ENCODE measurements at regions not wholly inside any gene's neighbourhood (a gene's known extent, or its start where the extent isn't known, plus 50 kb on each side); places are given as distances from the start of the nearest gene placed in this dataset.
"Not testable (repeated sequence)": the region's sequence is repeated elsewhere in the genome, so short reads cannot be mapped to it uniquely, and the experiment has no call there.

- DNase-seq (ENCODE audit: low read depth), result no peak
These were observed 99.5 kb downstream of the SLC4A3 start for GRCh38 chr2:219726916-219727315.

DNA sequence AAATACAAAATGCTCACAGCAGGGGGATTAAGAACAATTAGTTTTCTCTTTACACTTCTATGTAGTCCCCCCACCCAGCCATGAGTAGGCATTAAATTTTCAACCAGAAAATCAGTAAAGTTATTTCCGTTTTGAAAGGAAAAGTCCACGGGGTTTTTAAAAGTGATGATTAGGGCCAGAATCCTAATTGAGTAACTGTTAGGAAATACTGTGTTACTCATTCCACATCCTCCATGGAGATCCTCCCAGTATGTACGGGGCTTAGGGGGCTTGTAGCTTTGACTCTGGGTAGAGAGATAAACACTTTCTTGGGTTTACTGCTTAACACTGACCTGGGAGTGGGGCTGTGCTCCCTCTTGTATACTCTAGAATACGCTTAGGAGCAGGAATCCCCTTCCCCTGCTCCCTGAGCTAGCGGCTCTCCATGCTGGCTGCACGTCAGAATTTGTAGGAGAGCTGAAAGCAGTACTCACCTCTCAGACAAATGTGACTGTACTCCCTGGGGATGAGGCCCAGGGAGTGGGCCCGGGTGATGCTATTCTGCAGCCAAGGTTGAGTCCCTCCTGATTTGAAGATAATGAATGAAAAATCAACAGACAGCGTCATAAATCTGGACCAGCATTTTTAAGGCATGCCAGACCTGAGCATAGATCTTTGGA is 100.5 kb downstream of the SLC4A3 start:
- no peak for DNase-seq (ENCODE audit: low read depth)

- no peak for DNase-seq (ENCODE audit: low read depth)
These were observed 101.6 kb downstream of the SLC4A3 start for GRCh38 chr2:219728991-219729487.

- DNase-seq (ENCODE audit: low read depth), result no peak
These were observed 103.7 kb downstream of the SLC4A3 start for GRCh38 chr2:219731173-219731572.

DNA sequence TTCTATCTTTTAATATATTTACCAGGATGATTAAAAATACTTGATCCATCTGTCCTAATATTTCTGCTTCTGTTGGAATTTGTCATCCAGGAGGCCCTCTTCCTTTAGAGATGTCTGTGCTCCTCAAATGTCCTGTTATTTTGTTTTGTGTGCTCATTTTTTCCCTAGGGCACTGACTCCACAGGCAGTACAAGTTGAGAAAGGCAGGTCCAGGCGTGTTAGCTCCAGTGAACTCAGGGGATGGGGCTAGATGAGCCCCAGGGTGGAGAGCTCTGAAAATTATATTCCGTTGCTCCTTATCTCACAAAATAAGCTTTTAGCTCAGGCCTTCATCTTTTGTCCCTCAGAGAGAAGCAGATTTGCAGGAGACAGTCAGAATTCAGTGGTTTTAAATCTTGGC is 105.7 kb downstream of the SLC4A3 start:
- DNase-seq (ENCODE audit: low read depth), result no peak

DNA sequence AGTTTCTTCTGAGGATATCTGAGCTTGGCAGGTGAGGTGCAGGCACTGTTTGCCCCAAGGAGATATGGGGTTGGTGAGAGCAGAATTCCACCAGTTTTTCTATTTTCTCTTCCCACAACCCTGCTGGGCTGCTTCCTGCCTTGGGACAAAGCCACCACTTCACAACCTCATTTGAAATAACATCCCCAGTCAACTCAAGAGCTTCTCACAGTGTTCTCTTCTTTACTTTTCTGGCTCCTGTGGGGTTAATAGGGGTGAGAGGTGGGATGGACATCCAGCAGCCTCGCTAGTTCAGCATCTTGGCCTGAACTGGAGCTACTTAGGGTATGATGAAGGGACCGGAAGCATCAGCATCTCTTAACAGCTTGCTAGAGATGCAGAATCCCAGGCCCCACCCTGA is 106.3 kb downstream of the SLC4A3 start:
- DNase-seq (ENCODE audit: low read depth), result no peak

- DNase-seq (ENCODE audit: low read depth), result no peak
These were observed 108.8 kb downstream of the SLC4A3 start for GRCh38 chr2:219736209-219736608.

DNA sequence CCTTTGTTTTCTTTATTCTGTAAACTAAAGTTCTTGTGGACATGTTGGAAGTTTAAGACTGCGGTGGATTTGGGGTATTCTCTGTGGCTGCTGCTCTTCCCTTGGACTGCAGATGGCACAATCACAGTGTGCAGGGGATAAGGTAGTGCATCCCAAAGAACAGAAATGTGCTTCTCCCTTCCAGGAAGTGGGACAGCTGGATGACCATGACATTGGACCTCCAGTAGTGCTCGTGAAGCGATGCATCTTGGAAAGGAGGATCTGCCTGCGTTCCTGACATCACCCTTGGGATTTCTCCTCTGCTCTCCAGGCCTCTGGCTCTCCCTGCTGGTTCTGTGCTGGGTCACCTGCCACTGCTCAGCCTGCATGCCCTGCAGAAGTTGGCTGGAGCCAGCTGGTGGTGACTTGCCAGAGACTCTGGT is 109.9 kb downstream of the SLC4A3 start:
- no peak for DNase-seq (ENCODE audit: low read depth)

- DNase-seq (ENCODE audit: low read depth), result no peak
These were observed 111.6 kb downstream of the SLC4A3 start for GRCh38 chr2:219739066-219739465.

GRCh38 chr2:219739866-219740440 is 112.5 kb downstream of the SLC4A3 start:
- no peak for DNase-seq (ENCODE audit: low read depth)

DNA sequence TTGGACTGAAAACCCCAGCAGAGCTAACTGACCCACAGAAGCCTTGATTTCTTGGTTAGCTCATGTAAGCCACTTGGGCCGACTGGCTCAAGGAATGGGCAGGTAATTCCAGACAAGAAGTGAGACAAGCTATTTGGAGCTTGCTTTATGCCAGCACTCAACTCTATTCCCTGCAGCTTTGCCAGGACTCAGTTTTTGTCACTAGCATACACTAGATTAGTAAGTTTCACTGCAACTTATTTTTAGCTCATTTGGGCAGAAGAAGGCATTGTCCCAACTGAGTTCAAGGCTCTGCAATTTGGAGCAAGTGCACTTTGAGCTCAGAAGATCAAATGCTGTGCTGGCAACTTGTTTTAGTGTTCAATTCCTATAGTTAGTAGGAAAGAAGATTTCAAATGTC is 116.1 kb downstream of the SLC4A3 start:
- DNase-seq (ENCODE audit: low read depth), result no peak

DNA sequence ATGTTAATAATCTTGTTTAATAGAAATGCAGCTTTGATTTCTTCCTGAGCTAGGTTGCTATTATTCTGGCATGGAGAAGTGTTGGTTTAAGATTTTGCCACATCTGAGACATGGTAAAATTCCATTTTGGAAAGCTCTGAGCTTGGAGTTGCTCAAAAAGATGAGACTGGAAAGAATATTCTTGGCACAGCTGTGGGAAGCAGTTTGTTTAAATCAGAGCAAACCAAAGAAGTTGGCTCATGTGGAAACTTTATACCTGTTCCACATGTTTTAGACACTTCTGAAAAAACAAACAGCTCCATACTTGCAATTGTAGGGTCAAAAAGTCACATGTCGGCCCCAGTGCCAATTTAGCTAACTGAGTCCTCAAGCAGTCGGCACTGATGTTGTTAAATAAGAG is 116.6 kb downstream of the SLC4A3 start:
- no peak for DNase-seq (ENCODE audit: low read depth)

DNA sequence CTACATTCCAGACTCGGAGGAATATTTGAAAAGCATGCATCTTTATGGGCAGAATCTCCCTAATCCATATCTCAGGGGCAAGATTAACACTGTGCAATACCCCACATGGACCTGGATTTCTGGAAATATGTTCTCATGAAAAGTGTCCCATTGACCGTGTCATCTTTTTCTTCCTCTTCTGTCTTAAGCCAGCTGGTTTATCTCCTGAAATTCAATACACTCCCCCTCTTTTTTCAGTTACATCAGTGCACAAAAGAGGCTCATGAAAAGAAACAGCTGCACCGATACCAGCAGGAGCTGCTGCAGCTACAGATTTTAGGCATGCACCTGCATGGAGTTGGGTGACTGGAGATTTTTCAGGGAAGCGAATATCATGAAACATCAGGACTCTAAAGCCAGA is 117.2 kb downstream of the SLC4A3 start:
- DNase-seq (ENCODE audit: low read depth), result no peak

DNA sequence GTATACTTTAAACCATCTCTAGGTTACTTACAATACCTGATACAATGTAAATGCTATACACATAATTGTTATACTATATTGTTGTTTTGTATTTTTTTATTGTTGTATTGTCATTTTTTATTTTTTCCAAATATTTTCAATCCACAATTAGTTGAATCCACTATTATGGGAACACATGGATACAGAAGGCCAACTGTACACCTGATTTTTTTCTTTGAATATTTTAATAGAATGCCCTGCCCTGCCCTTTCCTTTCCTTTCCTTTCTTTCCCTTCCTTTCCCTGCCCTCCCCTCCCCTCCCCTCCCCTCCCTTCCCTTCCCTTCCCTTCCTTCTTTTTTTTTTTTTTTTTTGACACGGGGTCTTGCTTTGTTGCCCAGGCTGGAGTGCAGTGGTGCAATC is 120.2 kb downstream of the SLC4A3 start:
- DNase-seq (ENCODE audit: low read depth), result no peak

GRCh38 chr2:219748671-219749570 is 121.5 kb downstream of the SLC4A3 start:
- DNase-seq (ENCODE audit: low read depth), result no peak

DNA sequence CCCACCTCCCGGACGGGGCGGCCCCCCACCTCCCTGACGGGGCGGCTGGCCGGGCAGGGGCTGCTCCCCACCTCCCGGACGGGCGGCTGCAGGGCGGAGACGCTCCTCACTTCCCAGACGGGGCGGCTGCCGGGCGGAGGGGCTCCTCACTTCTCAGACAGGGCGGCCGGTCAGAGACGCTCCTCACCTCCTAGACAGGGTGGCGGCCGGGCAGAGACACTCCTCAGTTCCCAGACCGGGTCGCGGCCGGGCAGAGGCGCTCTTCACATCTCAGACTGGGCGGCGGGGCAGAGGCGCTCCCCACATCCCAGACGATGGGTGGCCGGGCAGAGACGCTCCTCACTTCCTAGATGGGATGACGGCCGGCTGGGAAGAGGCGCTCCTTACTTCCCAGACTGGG is 123.7 kb downstream of the SLC4A3 start:
- not testable (repeated sequence) for DNase-seq (ENCODE audit: low read depth)

DNA sequence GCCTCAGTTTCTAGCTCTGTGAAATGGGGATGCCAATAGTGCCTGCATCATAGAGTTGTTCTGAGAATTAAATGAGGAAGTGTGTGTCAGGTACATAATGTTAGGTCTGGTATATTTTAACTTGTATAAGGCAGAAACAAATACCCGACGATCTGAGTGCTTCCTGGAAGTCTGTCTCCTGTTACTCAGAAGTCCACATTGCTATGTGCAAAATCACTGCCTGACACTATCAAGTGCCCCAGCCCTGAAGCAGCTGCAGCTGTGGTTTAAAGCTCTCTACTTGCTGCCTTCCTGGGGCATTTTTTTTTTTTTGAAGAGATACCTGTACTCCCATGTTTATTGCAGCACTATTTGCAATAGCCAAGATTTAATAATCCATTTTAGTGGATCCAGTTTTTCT is 125.3 kb downstream of the SLC4A3 start:
- DNase-seq (ENCODE audit: low read depth), result no peak

GRCh38 chr2:219758907-219759680 is 131.7 kb downstream of the SLC4A3 start:
- no peak for DNase-seq (ENCODE audit: low read depth)

- DNase-seq (ENCODE audit: low read depth), result no peak
These were observed 132.4 kb downstream of the SLC4A3 start for GRCh38 chr2:219759801-219760200.

DNA sequence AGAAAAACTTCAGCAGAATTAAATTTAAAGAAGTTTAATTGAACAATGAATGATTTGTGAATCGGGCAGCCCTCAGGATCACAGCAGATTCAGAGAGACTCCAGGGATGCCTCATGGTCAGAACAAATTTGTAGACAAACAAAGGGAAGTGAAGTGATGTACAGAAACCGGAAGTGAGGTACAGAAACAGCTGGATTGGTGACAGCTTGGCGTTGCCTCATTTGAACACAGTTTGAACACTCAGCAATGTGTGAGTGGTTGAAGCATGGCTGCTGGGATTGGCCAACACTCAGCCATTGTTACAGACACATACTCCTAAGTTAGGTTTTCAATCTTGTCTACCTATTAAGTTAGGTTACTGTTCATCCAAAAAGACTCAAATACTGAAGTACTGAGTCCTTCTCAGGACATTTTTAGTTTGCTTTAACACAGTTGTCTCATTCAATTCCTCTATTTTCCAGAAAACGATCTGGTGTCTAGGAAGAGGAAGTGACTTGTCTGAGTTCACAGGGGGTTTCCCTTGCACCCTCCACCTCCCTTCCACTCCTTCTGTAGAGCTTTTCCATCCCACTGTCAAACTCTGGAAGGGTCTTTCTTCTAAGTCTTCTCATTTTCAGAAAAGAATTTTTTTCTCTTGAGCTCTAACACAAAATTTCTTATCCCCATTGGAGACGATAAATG is 137.9 kb downstream of the SLC4A3 start:
- DNase-seq (ENCODE audit: low read depth), result no peak

GRCh38 chr2:219766658-219767057 is 139.2 kb downstream of the SLC4A3 start:
- DNase-seq (ENCODE audit: low read depth), result no peak
